Activated CD4-positive, alpha-beta T cell treated with anti-CD3 and anti-CD28 coated beads for 36 hours (primary cell): ENCODE measurements at regions not wholly inside any gene's neighbourhood (a gene's known extent, or its start where the extent isn't known, plus 50 kb on each side); places are given as distances from the start of the nearest gene placed in this dataset.

Experiments used
- ATAC-seq: fragments of 200-7000 bp; cut with Tn5 transposase; one replicate; pipeline ENCODE4 v1.10.0; 2021; ENCODE audit warnings: mild to moderate bottlenecking, moderate library complexity
- CTCF ChIA-PET: fragments of 350-600 bp; sonication (Branson Sonifier 250); formaldehyde crosslinking; loops from one replicate; lab custom pipeline; 2021; ENCODE audit warnings: antibody characterized with exemption; lab: Charles Lee
- POLR2A ChIA-PET: fragments of 350-600 bp; sonication (Branson Sonifier 250); formaldehyde crosslinking; loops from one replicate; lab custom pipeline; 2021; ENCODE audit warnings: antibody characterized with exemption, inconsistent platforms; lab: Charles Lee
- DNase-seq: peaks from one replicate; pipeline ENCODE4 v3.0.0-alpha.2; 2020
- H3K27ac Mint-ChIP-seq: one replicate; pipeline ENCODE4 v1.8.0; 2021; ENCODE audit warnings: mixed read lengths
- H3K27me3 Mint-ChIP-seq: one replicate; pipeline ENCODE4 v1.8.0; 2021; ENCODE audit warnings: mixed read lengths
- H3K36me3 Mint-ChIP-seq: one replicate; pipeline ENCODE4 v1.8.0; 2021; ENCODE audit warnings: low read depth, mixed read lengths
- H3K4me1 Mint-ChIP-seq: one replicate; pipeline ENCODE4 v1.8.0; 2021; ENCODE audit warnings: mixed read lengths
- H3K4me3 Mint-ChIP-seq: one replicate; pipeline ENCODE4 v1.8.0; 2021; ENCODE audit warnings: mild to moderate bottlenecking, moderate library complexity, mixed read lengths
- H3K9me3 Mint-ChIP-seq: one replicate; pipeline ENCODE4 v1.8.0; 2021; ENCODE audit warnings: low read depth, mixed read lengths
- intact Hi-C, 2 experiments: fragments of 100-400 bp; cut with DNase I in 1 of 2; cut with micrococcal nuclease in 1 of 2; formaldehyde crosslinking; loops; one replicate each; pipeline versions ENCODE4 v1.14.2 to v1.15.1; 2022 to 2024; cut with DNase I, micrococcal nuclease

GRCh38 chr18:68564961-68565360 lies 149.9 kb downstream of the TMX3 start:
- Mint-ChIP-seq H3K27me3 (peaks cover 3% of the 10 kb centered on the region), H3K4me1 (no peaks in the 10 kb centered on the region), H3K36me3 (no peaks in the 10 kb centered on the region), H3K27ac (no peak overlapping the region), H3K4me3 (no peak overlapping the region), H3K9me3 (peaks cover 2% of the 10 kb centered on the region)
- no peak for ATAC-seq
- intact Hi-C loops: no loop called here
- no peak for DNase-seq
- ChIA-PET CTCF (no interaction called here), POLR2A (no interaction called here)

- intact Hi-C loops: no loop called here
- Mint-ChIP-seq H3K27me3 (peaks cover 3% of the 10 kb centered on the region), H3K9me3 (peaks cover 2% of the 10 kb centered on the region), H3K4me3 (no peak overlapping the region), H3K4me1 (no peaks in the 10 kb centered on the region), H3K27ac (no peak overlapping the region), H3K36me3 (no peaks in the 10 kb centered on the region)
- CTCF ChIA-PET: no interaction called here
- DNase-seq (no peak), ATAC-seq (no peak)
- POLR2A ChIA-PET: no interaction called here
These were observed 150.6 kb downstream of the TMX3 start for GRCh38 chr18:68564351-68564750.

- H3K4me3 Mint-ChIP-seq: no peak overlapping the region
- ChIA-PET POLR2A (no interaction called here), CTCF (interaction anchor here (0.9 kb wide), 1 partner anchor 14 kb away, joined by 4 read pairs; no protein-coding TSS in a partner anchor)
- H3K27me3 Mint-ChIP-seq: no peaks in the 10 kb centered on the region
- ATAC-seq (no peak), DNase-seq (no peak)
- peaks cover 2% of the 10 kb centered on the region for H3K9me3 Mint-ChIP-seq
- intact Hi-C loops: no loop called here
- H3K27ac Mint-ChIP-seq: no peak overlapping the region
- no peaks in the 10 kb centered on the region for H3K4me1 Mint-ChIP-seq
- no peaks in the 10 kb centered on the region for H3K36me3 Mint-ChIP-seq
These were observed 154.8 kb downstream of the TMX3 start for GRCh38 chr18:68560128-68560527.

GRCh38 chr18:68557183-68557582 lies 157.7 kb downstream of the TMX3 start:
- no peaks in the 10 kb centered on the region for H3K36me3 Mint-ChIP-seq
- ATAC-seq: no peak
- no peaks in the 10 kb centered on the region for H3K9me3 Mint-ChIP-seq
- peaks cover under 1% of the 10 kb centered on the region for H3K27me3 Mint-ChIP-seq
- no peak overlapping the region for H3K27ac Mint-ChIP-seq
- no peak for DNase-seq
- intact Hi-C loops: no loop called here
- ChIA-PET POLR2A (no interaction called here), CTCF (no interaction called here)
- no peak overlapping the region for H3K4me3 Mint-ChIP-seq
- H3K4me1 Mint-ChIP-seq: no peaks in the 10 kb centered on the region

- intact Hi-C loops: no loop called here
- Mint-ChIP-seq H3K4me3 (no peak overlapping the region), H3K27ac (no peak overlapping the region), H3K4me1 (no peaks in the 10 kb centered on the region), H3K27me3 (peaks cover 2% of the 10 kb centered on the region), H3K36me3 (no peaks in the 10 kb centered on the region), H3K9me3 (no peaks in the 10 kb centered on the region)
- DNase-seq (no peak), ATAC-seq (no peak)
- CTCF ChIA-PET: no interaction called here
- POLR2A ChIA-PET: no interaction called here
These were observed 159.0 kb downstream of the TMX3 start for GRCh38 chr18:68555879-68556301.

GRCh38 chr18:68548904-68549870 lies 165.7 kb downstream of the TMX3 start:
- intact Hi-C loops: no loop called here
- H3K4me3 Mint-ChIP-seq: no peak overlapping the region
- no peak for DNase-seq
- H3K9me3 Mint-ChIP-seq: no peaks in the 10 kb centered on the region
- no peak for ATAC-seq
- no peaks in the 10 kb centered on the region for H3K4me1 Mint-ChIP-seq
- ChIA-PET POLR2A (no interaction called here), CTCF (interaction anchor here (0.6 to 0.7 kb wide), 2 partner anchors 159 to 767 kb away, joined by 3 read pairs; no protein-coding TSS in a partner anchor)
- no peaks in the 10 kb centered on the region for H3K36me3 Mint-ChIP-seq
- no peak overlapping the region for H3K27ac Mint-ChIP-seq
- H3K27me3 Mint-ChIP-seq: peaks cover 2% of the 10 kb centered on the region

GRCh38 chr18:68543344-68543743 lies 171.6 kb downstream of the TMX3 start:
- intact Hi-C loops: no loop called here
- Mint-ChIP-seq H3K27ac (no peak overlapping the region), H3K4me3 (no peak overlapping the region), H3K27me3 (no peaks in the 10 kb centered on the region), H3K9me3 (no peaks in the 10 kb centered on the region), H3K36me3 (no peaks in the 10 kb centered on the region), H3K4me1 (no peaks in the 10 kb centered on the region)
- ChIA-PET CTCF (no interaction called here), POLR2A (interaction anchor here (0.6 kb wide), 1 partner anchor 55 kb away, joined by 11 read pairs; no protein-coding TSS in a partner anchor)
- no peak for DNase-seq
- ATAC-seq: no peak

GRCh38 chr18:68542846-68543245 lies 172.1 kb downstream of the TMX3 start:
- intact Hi-C loops: no loop called here
- H3K36me3 Mint-ChIP-seq: no peaks in the 10 kb centered on the region
- DNase-seq: no peak
- H3K9me3 Mint-ChIP-seq: no peaks in the 10 kb centered on the region
- H3K27ac Mint-ChIP-seq: no peak overlapping the region
- POLR2A ChIA-PET: interaction anchor here (0.6 kb wide), 1 partner anchor 54 kb away, joined by 11 read pairs; no protein-coding TSS in a partner anchor
- no peaks in the 10 kb centered on the region for H3K27me3 Mint-ChIP-seq
- no peak for ATAC-seq
- no peaks in the 10 kb centered on the region for H3K4me1 Mint-ChIP-seq
- no peak overlapping the region for H3K4me3 Mint-ChIP-seq
- CTCF ChIA-PET: no interaction called here

- Mint-ChIP-seq H3K9me3 (no peaks in the 10 kb centered on the region), H3K27me3 (no peaks in the 10 kb centered on the region), H3K27ac (no peak overlapping the region), H3K4me3 (no peak overlapping the region), H3K4me1 (no peaks in the 10 kb centered on the region), H3K36me3 (no peaks in the 10 kb centered on the region)
- POLR2A ChIA-PET: no interaction called here
- intact Hi-C loops: no loop called here
- DNase-seq (no peak), ATAC-seq (no peak)
- CTCF ChIA-PET: no interaction called here
These were observed 181.3 kb downstream of the TMX3 start for GRCh38 chr18:68533641-68534040.

- POLR2A ChIA-PET: no interaction called here
- Mint-ChIP-seq H3K4me3 (no peak overlapping the region), H3K36me3 (no peaks in the 10 kb centered on the region), H3K9me3 (no peaks in the 10 kb centered on the region), H3K27ac (no peak overlapping the region), H3K27me3 (no peaks in the 10 kb centered on the region), H3K4me1 (no peaks in the 10 kb centered on the region)
- CTCF ChIA-PET: interaction anchor here (0.7 kb wide), 1 partner anchor 581 kb away, joined by 3 read pairs; no protein-coding TSS in a partner anchor
- DNase-seq (no peak), ATAC-seq (no peak)
- intact Hi-C loops: no loop called here
These were observed 182.5 kb downstream of the TMX3 start for GRCh38 chr18:68532328-68532885.

GRCh38 chr18:68525091-68525490 lies 189.8 kb downstream of the TMX3 start:
- no peak for ATAC-seq
- no peaks in the 10 kb centered on the region for H3K4me1 Mint-ChIP-seq
- H3K9me3 Mint-ChIP-seq: no peaks in the 10 kb centered on the region
- intact Hi-C loops: no loop called here
- no peak for DNase-seq
- POLR2A ChIA-PET: no interaction called here
- peaks cover 2% of the 10 kb centered on the region for H3K27me3 Mint-ChIP-seq
- H3K4me3 Mint-ChIP-seq: no peak overlapping the region
- no peak overlapping the region for H3K27ac Mint-ChIP-seq
- CTCF ChIA-PET: no interaction called here
- H3K36me3 Mint-ChIP-seq: no peaks in the 10 kb centered on the region
